ENCODE measurements at regions not wholly inside any gene's neighbourhood (a gene's known extent, or its start where the extent isn't known, plus 50 kb on each side); places are given as distances from the start of the nearest gene placed in this dataset.
"Not testable (repeated sequence)": the region's sequence is repeated elsewhere in the genome, so short reads cannot be mapped to it uniquely, and the experiment has no call there.

DNA sequence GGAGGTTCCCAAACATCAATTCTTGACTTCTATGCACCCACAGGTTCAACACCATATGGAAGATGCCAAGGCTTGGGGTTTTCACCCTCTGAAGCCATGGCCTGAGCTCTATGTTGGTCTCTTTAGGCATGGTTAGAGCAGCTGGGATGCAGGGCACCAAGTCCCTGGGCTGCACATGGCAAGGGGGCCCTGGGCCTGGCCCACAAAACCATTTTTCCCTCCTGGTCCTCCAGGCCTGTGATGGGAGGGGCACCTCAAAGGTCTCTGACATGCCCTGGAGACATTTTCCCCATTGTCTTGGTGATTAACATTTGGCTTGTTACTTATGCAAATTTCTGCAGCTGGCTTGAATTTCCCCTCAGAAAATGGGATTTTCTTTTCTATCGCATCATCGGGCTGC, 480.5 kb upstream of the IRAK1BP1 start:
- not testable (repeated sequence) for DNase-seq (ENCODE audit: low read depth in 2 of 2)

DNA sequence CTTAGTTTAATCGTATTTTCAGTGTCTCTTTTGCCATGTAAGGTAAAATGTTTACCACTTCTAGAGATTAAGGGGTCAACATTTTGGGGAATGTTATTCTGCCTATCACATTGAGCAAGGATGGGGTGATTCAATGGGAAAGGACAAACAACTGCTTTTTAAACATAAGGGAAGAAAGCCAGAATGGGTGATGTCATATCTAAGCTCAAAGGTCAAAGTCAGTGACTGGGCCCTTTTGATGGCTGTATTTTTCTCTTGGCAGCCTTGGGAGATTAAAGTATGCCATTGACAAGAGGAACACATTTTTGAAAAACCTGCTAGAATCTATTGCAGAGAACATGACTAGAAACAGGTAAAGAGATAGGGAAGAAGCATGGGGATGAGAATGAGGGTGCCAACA, 477.3 kb upstream of the IRAK1BP1 start:
- DNase-seq (ENCODE audit: low read depth in 2 of 2) = no peak

DNA sequence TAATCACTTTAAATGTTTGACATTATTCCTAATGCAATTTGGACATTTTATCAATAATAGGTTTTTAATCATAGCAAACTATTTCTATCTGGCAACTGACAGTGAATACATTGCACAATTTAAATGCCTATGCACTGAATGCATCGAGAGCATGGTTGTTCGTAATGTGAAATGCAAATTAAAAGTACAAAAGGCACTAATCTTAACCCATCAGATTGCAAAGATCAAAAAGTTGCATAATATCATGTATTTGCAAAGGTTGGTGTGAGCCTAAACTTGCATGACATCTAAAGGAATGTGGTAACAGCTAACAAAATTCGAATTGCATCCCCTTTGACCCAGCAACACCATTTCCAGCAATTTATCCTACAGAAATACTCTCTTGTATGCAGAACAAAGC, 469.9 kb upstream of the IRAK1BP1 start:
- DNase-seq (ENCODE audit: low read depth in 2 of 2) = no peak

DNA sequence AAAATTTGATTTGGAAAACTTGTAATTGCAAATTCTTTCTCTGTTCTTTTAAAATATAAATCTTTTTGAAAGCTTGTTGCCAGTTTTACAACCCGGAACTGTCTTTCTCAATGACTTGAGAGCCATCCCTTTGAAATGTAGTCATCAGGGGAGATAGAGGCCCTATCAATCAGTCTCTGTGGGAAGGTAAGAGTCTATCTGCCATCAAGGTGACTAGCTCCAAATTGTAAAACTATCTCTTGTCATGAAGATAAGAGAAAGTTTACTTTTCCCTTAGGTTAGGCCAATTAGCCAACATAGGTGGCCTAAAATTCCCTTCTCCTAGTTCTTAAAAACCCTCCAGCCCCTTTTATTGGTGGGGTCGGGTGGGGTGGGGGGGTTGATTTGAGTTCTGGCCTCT, 469.1 kb upstream of the IRAK1BP1 start:
- DNase-seq (ENCODE audit: low read depth in 2 of 2) = no peak

DNA sequence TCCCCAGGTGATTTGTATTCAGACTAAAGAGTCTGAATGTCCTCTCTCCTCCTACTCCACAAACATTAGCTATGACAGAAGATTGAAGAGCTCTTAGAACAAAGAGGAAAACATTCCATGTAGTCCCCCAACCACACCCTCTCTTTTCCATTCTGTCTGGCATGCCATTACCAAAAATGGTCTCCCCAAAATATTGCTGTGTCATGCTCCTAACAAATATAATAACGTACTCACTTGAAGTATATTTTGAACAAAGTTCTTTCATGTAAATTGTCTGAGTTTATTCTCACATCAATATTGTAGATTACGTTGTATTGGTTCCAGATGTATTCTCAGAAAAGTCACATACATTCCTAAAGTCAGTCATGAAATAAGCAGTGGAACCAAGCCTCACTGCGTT, 467.3 kb upstream of the IRAK1BP1 start:
- no peak for DNase-seq (ENCODE audit: low read depth in 2 of 2)

DNA sequence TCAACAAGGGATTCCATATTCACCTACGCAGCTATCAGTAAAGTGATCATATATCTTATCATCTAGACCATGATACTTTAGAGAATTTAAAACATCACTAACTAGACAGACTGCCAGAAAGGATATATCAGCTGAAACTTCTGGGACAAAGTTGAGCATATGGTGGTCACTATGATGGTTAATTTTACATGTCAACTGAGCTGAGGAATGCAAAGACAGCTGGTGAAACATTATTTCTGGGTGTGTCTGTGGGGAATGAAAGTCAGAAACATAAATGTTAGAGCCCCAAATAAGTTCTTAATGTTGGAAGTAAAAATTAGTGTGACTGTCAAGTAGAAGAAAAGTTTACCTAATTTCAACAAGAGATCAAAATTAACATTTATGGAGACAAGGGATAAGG, 440.0 kb upstream of the IRAK1BP1 start:
- no peak for DNase-seq (ENCODE audit: low read depth in 2 of 2)

DNA sequence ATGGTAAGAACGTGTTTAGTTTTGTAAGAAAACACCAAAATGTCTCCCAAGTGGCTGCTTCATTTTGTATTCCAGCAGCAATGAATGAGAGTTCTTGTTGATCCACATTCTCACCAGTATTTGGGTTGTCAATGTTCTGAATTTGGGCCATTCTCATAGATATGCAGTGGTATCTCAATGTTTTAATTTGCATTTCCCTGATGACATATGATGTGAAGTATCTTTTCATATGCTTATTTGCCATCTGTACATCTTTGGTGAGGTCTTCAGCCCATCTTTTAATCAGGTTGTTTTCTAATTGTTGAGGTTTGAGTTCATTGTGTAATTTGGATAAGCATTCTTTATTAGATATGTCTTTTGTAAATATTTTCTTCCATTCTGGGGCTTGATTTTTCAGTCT, 436.8 kb upstream of the IRAK1BP1 start:
- no peak for DNase-seq (ENCODE audit: low read depth in 2 of 2)

DNA sequence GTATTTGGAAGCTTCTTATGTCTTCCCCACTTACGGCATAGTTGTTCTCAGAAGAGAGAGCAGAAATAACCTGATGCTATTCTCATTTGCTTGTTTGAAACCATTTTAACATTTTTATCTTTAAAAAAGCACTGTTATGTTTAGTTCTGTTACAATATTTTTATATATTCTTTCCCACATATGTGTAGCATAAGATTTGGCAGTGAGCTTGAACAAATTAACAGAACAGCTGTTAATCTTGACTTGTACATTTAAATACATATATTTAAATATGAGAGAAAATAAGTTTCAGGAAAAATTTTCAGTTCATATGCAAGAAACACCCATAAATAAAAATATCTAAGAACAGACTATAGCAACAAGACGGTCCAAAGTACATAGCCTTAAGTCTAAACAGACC, 431.7 kb upstream of the IRAK1BP1 start:
- no peak for DNase-seq (ENCODE audit: low read depth in 2 of 2)

DNA sequence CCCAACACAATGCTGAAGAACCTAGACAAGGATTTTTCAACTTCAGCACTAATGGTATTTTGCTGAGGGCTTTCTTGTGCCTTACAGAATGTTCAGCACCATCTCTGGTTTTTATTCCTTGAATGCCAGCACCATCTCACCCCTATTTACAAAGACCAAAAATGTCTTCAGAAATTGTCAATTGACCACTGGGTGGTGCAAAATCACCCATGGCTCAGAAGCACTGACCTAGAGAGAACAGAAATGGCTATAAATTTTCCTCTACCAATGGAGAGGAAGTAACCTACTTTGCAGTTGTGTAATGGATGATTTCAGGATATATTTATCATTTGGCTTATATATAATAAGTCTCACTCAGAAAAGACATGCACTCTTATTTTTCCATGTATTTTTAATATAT, 431.0 kb upstream of the IRAK1BP1 start:
- DNase-seq (ENCODE audit: low read depth in 2 of 2) = peak; percentile 38 to 48

DNA sequence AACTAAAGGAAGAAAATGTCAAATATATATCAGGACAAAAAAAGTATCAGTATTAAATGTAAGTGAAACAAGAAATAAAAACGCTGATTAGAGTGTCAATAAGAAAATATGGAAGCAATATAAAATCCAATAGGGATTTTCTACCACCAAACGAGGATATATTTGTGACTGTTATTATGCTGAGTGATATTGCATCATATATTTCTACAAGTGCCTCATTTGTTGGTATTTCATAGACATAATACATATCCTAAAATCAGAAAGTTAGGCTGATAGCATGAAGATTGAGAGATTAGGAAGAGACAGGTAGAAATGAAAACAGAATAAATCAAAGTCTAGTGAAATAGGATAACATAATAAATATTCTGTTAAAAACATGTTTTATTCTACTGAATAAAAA, 429.2 kb upstream of the IRAK1BP1 start:
- no peak for DNase-seq (ENCODE audit: low read depth in 2 of 2)

DNA sequence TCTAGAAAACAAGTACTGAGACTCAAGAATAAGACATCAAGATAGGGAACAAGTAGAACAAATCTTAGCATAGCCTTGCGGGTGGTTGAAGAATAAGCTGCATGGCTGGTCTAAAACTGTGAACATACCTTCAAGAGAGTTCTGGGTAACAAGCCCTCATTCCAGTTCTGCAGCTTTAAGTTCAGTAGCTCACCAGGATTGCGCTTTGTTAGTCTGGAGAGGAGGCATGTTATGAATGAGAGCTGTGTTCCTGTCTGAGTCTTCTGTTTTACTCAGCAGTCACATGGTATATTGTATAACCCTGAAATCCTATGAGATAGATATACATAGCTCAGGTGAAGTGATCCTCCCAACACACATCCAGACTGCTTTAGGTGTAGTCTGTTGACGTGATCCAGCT, 406.6 kb upstream of the IRAK1BP1 start:
- no peak for DNase-seq (ENCODE audit: low read depth in 2 of 2)

DNA sequence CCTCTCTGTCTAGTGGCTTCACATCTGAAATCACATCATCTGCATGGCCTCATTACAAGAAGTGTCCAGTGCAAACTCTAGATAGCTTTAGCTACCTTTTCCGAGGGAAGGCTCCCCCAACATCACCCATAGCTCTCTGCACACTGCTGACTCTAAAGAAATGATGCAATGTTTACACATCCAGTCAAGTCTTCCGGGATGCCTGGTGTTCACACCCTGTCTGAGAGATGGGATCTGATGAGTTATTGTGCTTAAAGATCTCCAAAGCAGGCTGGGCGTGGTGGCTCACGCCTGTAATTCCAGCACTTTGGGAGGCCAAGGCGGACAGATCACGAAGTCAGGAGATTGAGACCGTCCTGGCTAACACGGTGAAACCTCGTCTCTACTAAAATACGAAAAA, 404.6 kb upstream of the IRAK1BP1 start:
- DNase-seq (ENCODE audit: low read depth in 2 of 2) = no peak

DNA sequence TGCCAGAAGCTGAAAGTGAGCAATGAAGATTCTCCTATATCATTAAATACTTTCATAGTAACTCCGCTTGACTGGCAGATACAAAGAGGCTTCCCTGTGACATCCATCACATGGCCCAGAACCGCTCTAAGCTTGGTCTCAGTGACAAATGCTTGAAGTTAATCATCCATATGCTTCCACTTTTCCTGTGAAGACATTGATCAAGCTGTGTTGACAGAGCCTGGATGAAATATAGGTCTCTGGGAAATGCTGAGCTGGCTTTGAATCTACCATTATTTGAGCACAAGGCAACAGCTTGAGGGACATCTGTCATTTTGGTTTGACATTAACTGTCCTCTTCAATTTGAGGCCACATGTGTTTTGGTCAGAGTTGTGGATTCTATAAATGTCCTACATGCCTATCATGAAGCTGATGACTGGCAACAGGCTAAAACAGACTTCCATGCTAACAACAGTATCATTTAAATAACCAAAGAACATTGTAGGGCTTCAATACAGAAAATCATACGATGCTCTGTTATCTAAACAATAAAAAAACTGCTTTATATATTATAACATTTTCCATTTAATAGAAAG, 402.2 kb upstream of the IRAK1BP1 start:
- no peak for DNase-seq (ENCODE audit: low read depth in 2 of 2)

DNA sequence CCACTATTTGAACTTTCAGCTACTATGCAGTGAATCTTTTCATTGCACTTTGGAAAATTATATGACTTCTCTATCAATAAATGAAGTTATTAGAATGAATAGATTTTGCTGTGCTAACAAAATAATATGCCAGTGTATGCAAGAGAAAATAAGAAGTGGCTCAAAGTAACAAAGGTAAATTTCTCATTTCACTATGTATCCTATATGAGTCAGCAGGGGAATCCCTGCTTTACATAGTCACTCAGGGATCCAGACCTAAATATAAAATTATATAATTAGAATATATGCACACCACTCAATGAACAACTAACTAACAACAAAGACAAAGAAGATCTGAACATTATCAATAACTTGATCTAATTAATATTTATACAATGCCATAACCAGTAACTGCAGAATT, 390.8 kb upstream of the IRAK1BP1 start:
- no peak for DNase-seq (ENCODE audit: low read depth in 2 of 2)

DNA sequence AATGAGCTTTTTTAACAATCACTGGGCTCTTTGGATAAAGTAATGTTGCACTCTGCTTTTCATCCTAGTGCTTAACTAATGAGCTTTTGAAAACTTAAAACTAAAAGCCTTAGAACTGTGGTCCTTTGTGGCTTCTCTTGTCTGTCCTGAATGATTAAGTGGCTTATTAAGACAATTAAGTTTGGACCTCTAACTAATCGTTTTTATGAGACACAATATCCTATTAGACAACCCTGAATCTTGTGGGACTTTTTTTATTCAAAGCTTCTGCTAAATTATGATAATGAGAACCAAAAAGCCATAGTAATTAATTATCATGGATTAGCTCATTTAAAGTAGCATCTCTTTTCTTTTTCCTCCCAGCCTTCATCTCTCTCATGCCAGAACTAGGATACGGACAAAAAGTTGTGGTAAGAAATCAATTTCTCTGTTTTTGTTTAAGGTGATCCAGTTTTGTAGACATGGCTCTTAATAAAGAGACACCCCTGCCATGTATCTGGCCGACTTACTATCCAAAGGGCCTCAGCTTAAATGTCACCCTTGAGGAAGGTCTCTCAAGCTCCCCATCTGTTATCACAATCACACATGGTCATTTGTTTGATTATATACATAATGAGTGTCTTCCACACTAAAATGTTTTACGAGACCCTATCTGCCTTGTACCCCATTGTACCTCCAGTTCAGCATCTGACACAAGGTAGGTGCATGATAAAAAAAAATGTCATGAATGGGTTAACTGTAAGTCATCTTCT, 384.4 kb upstream of the IRAK1BP1 start:
- DNase-seq (ENCODE audit: low read depth in 2 of 2) = no peak

DNA sequence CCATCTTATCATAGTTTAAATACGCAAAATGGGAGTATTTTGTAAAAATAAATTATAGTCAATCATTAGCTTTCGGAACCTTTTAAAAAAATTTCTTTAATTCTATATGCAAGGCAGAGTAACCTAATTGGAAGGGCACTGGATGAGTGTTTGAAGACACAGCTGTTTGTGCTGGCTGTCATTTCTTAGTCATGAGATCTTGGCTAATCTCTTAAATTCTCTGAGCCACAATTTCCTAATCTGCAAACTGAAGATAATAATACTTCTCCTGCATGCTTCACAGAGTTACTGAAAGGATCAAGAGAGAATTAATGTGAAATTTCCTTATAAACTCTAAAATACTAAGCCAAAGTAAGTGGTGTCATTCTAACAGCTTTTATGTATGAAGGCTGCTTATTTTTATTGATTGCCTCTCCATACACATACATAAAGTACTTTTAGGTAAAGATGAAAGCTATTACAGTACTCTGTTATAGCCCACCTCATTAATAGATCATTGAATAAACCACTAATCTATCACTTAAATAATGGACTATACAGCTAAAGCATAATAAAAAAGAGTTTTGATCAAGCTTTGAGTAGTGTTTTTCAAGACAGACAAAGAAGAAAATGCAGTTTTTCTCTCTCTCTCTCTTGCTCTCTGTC, 383.7 kb upstream of the IRAK1BP1 start:
- no peak for DNase-seq (ENCODE audit: low read depth in 2 of 2)

DNA sequence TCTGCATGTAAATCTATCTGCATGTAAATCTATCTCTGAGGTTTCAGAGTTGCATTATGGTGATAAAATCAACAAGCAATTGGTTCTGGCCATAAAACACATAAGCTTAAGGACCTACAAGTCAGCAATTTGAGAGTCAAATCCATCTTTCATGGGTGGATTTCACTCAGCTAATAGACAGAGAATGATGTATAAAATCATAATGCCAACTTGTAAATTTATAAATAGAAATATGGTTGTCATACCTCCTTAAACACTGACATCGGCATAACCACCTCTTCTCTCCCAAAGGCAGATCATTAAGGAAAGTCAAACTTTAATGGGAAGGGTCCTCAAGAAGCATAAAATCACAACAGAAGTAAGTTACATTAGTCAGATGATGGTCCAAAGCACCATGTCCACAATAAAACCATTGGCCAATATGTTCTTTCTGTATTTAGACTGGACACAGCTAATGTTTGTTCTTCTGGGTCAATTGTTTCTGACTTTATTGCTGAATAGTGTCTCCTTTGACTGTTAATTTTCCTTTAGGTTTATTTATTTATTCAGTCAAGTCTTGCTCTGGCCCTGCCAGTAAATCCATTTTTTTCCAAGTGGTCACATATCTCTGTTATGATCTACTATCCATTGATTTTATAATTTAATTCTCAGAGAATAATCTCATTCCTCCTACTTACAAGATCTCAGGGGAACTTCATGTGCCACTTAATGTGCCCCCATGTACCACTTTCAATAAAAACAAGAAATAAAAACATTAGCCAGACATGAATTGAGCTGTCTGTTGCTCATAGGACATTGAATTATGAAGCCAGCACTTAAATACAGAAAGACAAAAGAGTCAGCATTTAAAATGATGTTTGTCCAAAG, 382.9 kb upstream of the IRAK1BP1 start:
- no peak for DNase-seq (ENCODE audit: low read depth in 2 of 2)

DNA sequence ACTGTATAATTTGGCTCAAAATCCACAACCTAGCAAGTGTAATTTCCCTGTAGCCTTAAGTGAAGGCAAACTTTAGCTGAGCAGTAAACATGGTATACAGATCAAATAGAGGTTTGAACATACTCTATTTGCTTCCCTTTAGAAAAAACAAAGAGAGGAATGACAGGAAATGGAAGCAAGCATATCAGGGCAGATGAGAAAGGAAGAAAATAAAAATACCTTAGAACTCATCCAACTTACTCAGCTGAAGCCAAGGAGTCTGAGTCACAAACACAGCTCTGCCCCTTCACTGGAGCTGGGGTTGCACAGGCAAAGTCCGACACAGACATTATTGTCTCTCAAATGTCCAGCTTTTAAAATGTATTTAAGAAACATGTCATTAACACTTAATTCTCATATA, 379.9 kb upstream of the IRAK1BP1 start:
- peak in 1 of 2 donors; percentile 62 for DNase-seq (ENCODE audit: low read depth in 2 of 2)

DNA sequence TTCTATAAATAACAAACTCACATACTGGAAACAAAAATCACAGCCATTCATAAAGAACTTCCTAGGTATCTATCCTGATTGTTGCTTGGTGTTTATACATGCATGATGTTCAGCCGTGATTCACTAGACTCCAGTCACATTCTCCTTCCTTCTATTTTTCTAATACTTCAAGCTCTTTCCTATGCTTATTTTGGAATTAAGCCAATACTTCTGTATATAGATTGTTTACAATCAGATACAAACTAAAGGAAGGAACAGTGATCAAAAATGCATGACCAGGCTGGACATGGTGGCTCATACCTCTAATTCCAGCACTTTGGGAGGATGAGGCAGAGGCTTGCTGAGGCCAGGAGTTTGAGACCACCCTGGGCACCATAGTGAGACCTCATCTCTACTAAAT, 377.5 kb upstream of the IRAK1BP1 start:
- DNase-seq (ENCODE audit: low read depth in 2 of 2) = peak; percentile 43 to 80

DNA sequence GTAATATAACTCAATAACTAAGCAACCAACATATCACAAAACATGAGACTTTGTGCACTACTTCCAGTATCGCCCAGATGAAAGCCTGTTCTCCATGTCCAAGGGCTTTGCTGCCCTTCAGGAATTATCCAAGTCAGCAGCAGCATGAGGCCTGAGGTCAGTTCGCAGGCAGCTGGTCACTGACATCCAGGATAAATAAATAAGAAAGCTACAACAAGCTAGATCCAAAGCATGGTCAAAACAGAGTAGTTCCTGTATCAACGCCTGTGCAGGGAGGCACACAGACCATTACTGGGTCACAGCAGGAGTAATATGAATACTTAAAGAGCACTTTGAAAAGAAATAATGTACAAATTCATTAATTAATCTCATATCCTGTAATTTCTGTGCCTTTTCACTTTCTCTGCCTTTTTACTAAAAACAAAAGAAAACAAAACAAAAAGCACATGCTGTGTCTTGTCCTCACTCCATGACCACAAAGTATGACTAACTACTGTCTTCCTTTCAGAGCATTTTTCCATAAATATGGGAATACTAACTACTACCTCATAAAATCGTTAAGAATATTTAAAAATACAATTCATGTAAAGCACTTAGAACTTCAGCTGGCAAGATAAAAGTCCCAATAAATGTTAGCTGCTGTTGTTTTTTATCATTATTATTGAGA, 374.9 kb upstream of the IRAK1BP1 start:
- DNase-seq (ENCODE audit: low read depth in 2 of 2) = peak; percentile 35 to 67

DNA sequence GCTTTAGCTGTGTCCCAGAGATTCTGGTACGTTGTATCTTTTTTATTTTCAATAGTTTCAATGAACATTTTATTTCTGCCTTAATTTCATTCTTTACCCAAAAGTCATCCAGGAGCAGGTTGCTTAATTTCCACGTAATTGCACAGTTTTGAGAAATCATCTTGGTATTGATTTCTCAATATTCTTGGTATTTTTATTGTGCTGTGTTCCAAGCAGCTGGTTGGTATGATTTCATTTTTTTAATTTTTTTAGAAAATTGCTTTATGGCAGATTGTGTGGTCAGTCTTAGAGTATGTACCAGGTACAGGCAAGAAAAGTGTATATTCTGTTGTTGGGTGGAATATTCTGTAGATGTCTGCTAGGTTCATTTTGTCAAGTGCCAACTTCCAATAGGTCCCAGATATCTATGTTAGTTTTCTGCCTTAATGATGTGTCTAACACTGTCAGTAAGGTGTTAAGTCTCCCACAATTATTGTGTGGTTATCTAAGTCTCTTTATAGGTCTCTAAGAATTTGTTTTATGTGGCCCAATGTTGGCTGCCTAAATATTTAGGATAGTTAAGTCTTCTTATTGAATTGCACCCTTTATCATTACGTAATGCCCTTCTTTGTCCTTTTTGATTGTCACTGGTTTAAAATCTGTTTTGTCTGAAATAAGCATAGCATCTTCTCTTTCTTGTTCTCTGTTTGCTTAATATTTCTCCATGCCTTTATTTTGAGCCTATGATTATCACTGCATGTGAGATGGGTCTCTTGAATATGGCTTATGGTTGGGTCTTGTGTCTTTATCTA, 366.9 kb upstream of the IRAK1BP1 start:
- DNase-seq (ENCODE audit: low read depth in 2 of 2) = no peak

Measured in lung microvascular endothelial cell (primary cell).